Gastroesophageal sphincter (tissue), 4 donors: ENCODE measurements at regions not wholly inside any gene's neighbourhood (a gene's known extent, or its start where the extent isn't known, plus 50 kb on each side); places are given as distances from the start of the nearest gene placed in this dataset.

ENCODE experiments used
- ATAC-seq: fragments of 150-250 bp; one replicate; pipeline ENCODE4 v1.9.1; 2016; ENCODE audit warnings: mild to moderate bottlenecking, moderate library complexity
- H3K27ac ChIP-seq, 4 donors: fragments of 200-600 bp; sonication (generic) in 3 of 4; 1 replicate in 3 of 4; 2 replicates in 1 of 4; pipeline ENCODE4 v1.5.1; 2016 to 2019
- H3K27me3 ChIP-seq: fragments of 200-600 bp; sonication (generic); one replicate; pipeline ENCODE4 v1.5.1; 2019
- H3K36me3 ChIP-seq, 2 donors: fragments of 200-600 bp; sonication (generic); one replicate each; pipeline ENCODE4 v1.5.1; 2019; ENCODE audit warnings: control low read depth in 1 of 2
- H3K4me1 ChIP-seq, 3 donors: fragments of 200-600 bp; sonication (generic); 1 replicate in 2 of 3; 2 replicates in 1 of 3; pipeline ENCODE4 v1.5.1; 2016 to 2019; ENCODE audit warnings: control low read depth in 2 of 3
- H3K4me3 ChIP-seq, 2 donors: fragments of 200-600 bp; sonication (generic); one replicate each; pipeline ENCODE4 v1.5.1; 2019; ENCODE audit warnings: mild to moderate bottlenecking in 1 of 2, moderate library complexity in 1 of 2
- H3K9me3 ChIP-seq, 3 donors: fragments of 200-600 bp; sonication (generic); one replicate each; pipeline ENCODE4 v1.5.1; 2017 to 2019; ENCODE audit warnings: control low read depth in 2 of 3
- CTCF ChIP-seq, 4 experiments: fragments of 200-600 bp in 2 of 4; fragments of 450-650 bp in 2 of 4; sonication (generic) in 1 of 4; IDR thresholded peaks; one replicate each; pipeline ENCODE4 v1.5.1; 2017 to 2019; ENCODE audit warnings: antibody characterized with exemption in 4 of 4, mild to moderate bottlenecking in 2 of 4, moderate library complexity in 2 of 4
- EP300 ChIP-seq: sonication (generic); formaldehyde crosslinking; IDR thresholded peaks from one replicate; pipeline ENCODE4 v1.6.1; 2017; ENCODE audit warnings: antibody characterized with exemption, mild to moderate bottlenecking
- POLR2A ChIP-seq, 2 donors: fragments of 450-650 bp; IDR thresholded peaks; one replicate each; pipeline ENCODE4 v1.6.1; 2017; ENCODE audit warnings: antibody characterized with exemption in 2 of 2, mild to moderate bottlenecking in 2 of 2, moderate library complexity in 1 of 2
- POLR2AphosphoS5 ChIP-seq: sonication (generic); formaldehyde crosslinking; IDR thresholded peaks from one replicate; pipeline ENCODE4 v1.6.1; 2017; ENCODE audit warnings: antibody characterized with exemption
- WGBS, 2 donors: methylation state at CpG; one replicate each; pipeline ENCODE4 v1.1.5; 2018; ENCODE audit warnings: low coverage in 1 of 2; 5-methylcytosine and 5-hydroxymethylcytosine counted together

- no peaks in the 10 kb centered on the region for H3K4me1 ChIP-seq
- TF ChIP-seq POLR2AphosphoS5 (no peak), POLR2A (IDR thresholded peaks at IDR 0.05) (no peak), CTCF (IDR thresholded peaks at IDR 0.05) (no peak), EP300 (no peak)
- no peak for ATAC-seq
- no peaks in the 10 kb centered on the region for H3K9me3 ChIP-seq
- H3K36me3 ChIP-seq: no peaks in the 10 kb centered on the region
- no peaks in the 10 kb centered on the region for H3K27me3 ChIP-seq
- H3K4me3 ChIP-seq: no peak overlapping the region
- 22 to 60% methylated on average over 3 of the region's 3 CpGs for WGBS, 2 donors
- no peak overlapping the region for H3K27ac ChIP-seq
Observed at GRCh38 chr10:56991591-56992069, 630.6 kb upstream of the ZWINT start.

GRCh38 chr10:56975513-56975912 is 614.5 kb upstream of the ZWINT start:
- H3K27ac ChIP-seq: no peak overlapping the region
- H3K27me3 ChIP-seq: no peaks in the 10 kb centered on the region
- no peak for ATAC-seq
- no peak overlapping the region for H3K4me3 ChIP-seq
- H3K4me1 ChIP-seq: no peaks in the 10 kb centered on the region
- WGBS, 2 donors: 46 to 82% methylated on average over 1 to 2 of the region's 2 CpGs
- TF ChIP-seq CTCF (IDR thresholded peaks at IDR 0.05): no peak
- TF ChIP-seq POLR2A (IDR thresholded peaks at IDR 0.05): no peak
- TF ChIP-seq EP300: no peak
- no peak for TF ChIP-seq POLR2AphosphoS5
- H3K36me3 ChIP-seq: no peaks in the 10 kb centered on the region
- peaks cover 0 to 9% (median 0%) of the 10 kb centered on the region in 3 donors for H3K9me3 ChIP-seq

GRCh38 chr10:56973766-56974165 is 612.7 kb upstream of the ZWINT start:
- H3K4me1 ChIP-seq: no peaks in the 10 kb centered on the region
- H3K27ac ChIP-seq: no peak overlapping the region
- no peaks in the 10 kb centered on the region for H3K36me3 ChIP-seq
- no peaks in the 10 kb centered on the region for H3K27me3 ChIP-seq
- ATAC-seq: no peak
- TF ChIP-seq POLR2AphosphoS5 (no peak), EP300 (no peak), CTCF (IDR thresholded peaks at IDR 0.05) (no peak), POLR2A (IDR thresholded peaks at IDR 0.05) (no peak)
- H3K9me3 ChIP-seq: peaks cover 0 to 9% (median 0%) of the 10 kb centered on the region in 3 donors
- no peak overlapping the region for H3K4me3 ChIP-seq

GRCh38 chr10:56943221-56943755 is 582.2 kb upstream of the ZWINT start:
- H3K9me3 ChIP-seq: peaks cover 0 to 11% (median 0%) of the 10 kb centered on the region in 3 donors
- no peak for ATAC-seq
- no peak overlapping the region for H3K27ac ChIP-seq
- H3K4me3 ChIP-seq: no peak overlapping the region
- no peak for TF ChIP-seq POLR2AphosphoS5
- WGBS, 2 donors: 68 to 74% methylated on average over 2 of the region's 2 CpGs
- no peaks in the 10 kb centered on the region for H3K27me3 ChIP-seq
- no peaks in the 10 kb centered on the region for H3K4me1 ChIP-seq
- no peaks in the 10 kb centered on the region for H3K36me3 ChIP-seq

- 70 to 74% methylated on average over 2 to 3 of the region's 4 CpGs for WGBS, 2 donors
- H3K9me3 ChIP-seq: peaks cover 0 to 8% (median 0%) of the 10 kb centered on the region in 3 donors
- H3K27me3 ChIP-seq: no peaks in the 10 kb centered on the region
- H3K36me3 ChIP-seq: no peaks in the 10 kb centered on the region
- no peak overlapping the region for H3K4me3 ChIP-seq
- H3K4me1 ChIP-seq: no peaks in the 10 kb centered on the region
- no peak overlapping the region for H3K27ac ChIP-seq
- no peak for TF ChIP-seq POLR2A (IDR thresholded peaks at IDR 0.05)
- TF ChIP-seq EP300: no peak
- no peak for TF ChIP-seq CTCF (IDR thresholded peaks at IDR 0.05)
- no peak for TF ChIP-seq POLR2AphosphoS5
- ATAC-seq: no peak
Observed at GRCh38 chr10:56934515-56934914, 573.5 kb upstream of the ZWINT start.
